Retina (tissue), 1 donor: ENCODE measurements at regions not wholly inside any gene's neighbourhood (a gene's known extent, or its start where the extent isn't known, plus 50 kb on each side); places are given as distances from the start of the nearest gene placed in this dataset.
"Not testable (repeated sequence)": the region's sequence is repeated elsewhere in the genome, so short reads cannot be mapped to it uniquely, and the experiment has no call there.

Source experiments
- DNase-seq: peaks from one replicate; pipeline ENCODE4 v3.0.0-alpha.2; 2016

DNA sequence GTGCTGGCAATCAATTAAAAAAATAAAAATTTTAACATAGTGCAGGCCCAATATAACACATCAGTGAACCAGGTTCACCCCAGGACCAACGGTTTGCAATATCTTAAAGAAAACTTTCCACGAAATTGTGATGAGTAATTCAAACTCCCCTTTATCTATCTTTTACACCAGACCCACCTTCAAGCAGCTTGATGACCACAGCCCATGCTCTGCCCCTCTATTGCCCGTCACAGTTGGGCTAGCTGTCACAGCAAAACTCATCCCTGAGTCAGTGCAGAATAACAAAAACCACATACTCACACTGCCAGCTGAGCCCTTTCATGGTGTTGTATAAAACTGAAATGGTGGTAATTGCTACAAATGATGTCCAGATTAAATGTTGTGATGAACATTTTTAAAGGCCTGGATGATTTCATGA lies 112.5 kb upstream of the CREB1 start:
- no peak for DNase-seq

DNA sequence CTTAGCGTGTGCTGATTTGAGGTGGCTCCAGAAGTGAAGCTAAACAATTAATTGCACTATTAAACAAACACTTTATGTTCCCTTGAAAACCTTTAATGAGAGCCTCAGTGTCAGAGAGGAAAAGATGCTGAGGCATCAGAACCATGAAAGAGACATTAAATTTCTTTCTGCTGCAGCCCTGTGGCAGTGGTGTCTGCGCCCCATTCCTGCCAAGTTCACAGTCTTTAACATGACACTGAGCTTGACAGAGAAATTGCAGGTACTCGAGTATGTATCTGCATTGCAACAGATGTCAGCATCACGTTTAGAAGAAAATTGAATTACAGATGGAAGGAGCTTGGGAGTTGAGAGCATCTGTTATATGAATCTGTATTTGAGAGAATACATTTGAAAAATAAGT lies 111.3 kb upstream of the CREB1 start:
- DNase-seq, result no peak

DNA sequence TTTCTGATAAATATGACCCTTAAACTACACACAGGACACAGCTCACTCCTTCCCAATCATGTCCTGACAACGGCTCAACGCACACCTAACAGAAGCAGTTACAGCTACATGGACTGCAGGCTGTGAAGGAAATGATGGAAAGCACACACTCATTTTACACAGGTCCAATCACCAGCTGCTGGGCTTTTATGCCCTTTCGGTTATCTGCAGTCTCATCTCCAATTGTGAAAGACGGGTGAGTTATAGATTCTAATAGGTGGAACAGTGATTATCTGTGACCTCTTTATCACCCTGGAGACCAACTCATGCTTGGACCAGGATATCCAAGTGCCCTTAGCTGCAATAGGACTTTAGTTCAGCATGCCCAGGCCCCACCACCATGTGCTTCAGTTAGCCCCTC lies 110.4 kb upstream of the CREB1 start:
- DNase-seq, result no peak

DNA sequence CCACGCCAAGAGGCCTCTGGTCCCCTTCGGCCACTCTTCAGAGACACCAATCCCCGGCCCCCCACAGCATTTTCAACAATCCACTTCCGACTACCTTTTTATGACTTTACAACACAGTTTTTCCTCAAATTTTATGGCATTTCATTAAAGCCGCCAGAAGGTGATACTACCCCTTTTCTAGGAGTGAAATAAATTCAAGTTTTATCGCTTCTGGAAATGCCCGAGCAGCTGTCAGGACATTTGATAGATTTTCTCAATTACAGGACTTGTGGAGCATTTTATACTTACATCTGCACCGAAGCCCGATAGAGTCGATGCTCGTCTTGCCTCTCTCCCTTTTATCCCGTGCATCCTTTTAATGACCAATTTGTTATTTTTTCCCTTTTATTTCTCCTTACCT lies 108.1 kb upstream of the CREB1 start:
- DNase-seq, result no peak

DNA sequence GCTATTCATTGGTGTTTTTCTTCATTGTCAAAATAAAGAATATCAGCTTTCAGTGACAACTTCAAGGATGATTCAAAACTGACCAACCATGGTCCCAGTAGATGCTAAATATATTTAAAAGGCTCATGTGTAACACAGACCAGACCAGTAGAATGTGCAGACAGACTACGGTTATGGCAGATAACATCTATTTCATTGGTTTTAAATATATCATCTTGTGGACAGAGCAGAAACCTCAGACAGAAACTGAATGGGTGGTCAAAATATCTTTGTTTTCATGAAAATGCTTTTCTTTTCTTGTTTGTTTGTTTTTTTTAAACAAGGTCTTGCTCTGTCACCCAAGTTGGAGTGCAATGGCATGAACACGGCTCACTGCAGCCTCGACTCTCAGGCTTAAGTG lies 107.4 kb upstream of the CREB1 start:
- no peak for DNase-seq

DNA sequence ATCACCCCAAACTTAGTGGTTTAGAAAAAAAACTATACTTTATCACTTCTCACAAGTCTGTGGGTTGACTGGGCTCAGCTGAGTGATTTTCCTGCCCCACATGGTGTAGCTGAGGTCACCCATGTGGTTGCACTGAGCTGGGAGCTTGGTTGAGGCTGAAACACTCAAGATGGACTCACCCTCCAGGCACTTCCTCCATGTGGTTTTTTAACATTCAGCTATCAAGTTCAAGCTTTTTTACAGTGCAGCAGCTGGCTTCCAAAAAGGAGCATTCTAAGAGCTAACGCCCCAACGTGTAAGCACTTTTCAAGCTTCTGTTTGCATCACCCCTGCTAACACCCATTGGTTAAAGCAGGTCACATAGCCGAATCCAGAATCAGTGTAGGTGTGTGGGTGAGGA lies 105.9 kb upstream of the CREB1 start:
- DNase-seq, result no peak

DNA sequence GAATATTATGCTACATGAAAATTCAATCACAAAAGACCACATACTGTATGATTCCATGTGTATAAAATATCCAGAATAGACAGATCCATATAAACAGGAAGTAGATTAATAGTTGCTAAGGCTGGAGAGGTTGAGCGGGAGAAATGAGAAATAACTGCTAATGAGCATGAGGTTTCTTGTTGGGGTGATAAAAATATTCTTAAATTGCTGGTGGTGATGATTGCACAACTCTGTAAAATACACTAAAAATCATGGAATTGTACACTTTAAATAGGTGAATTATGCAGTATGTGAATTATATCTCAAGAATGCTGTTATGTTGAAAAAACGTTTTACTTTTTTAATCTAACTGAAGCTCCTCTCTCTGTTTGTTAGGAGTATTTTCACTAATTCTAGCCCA lies 101.8 kb upstream of the CREB1 start:
- DNase-seq, result no peak

DNA sequence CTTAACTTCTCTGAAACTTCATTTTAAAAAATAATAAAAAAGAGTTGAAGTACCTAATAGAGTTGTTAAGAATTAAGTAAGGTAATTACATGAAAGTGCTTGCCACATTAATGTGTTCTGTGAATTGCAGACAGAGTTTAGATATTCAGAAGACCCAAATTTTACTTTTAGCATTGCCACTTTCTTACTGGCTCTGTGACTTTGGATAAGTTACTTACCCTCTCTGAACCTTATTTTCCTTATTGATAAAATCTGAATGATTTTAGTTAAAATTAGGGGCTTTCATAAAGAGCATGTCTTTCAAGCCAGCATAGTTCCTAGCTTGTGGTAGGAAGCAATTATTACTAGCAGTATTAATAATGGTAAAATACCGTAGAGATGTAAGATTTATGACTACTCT lies 101.2 kb upstream of the CREB1 start:
- DNase-seq, result no peak

DNA sequence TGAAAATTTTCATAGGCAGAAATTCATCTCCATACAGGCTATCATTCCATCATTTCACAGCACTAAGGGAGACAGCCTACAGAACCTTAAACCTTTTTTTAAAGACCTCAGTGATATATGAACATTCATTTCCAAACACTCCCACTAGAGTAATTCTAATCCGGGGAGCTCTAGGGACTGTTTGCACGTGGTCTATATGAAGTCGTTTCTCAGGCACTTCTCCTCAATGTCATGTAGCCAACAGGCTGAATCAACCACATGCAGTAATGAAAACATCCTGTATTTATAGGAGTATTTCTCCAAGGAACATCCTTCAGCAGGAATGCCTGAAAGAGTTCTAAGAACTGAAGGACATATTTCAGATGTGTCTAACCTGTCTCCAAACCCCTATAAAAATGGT lies 97.3 kb upstream of the CREB1 start:
- DNase-seq, result no peak

DNA sequence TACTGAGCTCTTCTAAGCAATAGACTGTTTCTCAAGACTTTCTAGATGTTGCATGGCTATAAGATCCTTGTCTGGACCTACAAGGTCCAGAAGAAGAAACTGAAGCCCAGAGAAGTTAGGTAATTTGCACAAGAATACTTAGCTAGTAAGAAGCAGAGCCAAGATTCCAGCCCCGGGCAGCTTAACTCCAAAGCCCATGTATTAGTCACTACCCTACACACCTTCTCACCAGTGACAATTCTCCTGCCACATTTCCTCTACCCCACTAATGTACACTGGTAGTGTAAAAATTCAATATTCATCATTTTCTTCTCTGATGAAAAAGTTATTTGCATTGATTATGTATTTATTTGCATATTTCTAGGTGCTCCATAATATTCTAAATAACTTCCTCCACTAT lies 95.5 kb upstream of the CREB1 start:
- no peak for DNase-seq

DNA sequence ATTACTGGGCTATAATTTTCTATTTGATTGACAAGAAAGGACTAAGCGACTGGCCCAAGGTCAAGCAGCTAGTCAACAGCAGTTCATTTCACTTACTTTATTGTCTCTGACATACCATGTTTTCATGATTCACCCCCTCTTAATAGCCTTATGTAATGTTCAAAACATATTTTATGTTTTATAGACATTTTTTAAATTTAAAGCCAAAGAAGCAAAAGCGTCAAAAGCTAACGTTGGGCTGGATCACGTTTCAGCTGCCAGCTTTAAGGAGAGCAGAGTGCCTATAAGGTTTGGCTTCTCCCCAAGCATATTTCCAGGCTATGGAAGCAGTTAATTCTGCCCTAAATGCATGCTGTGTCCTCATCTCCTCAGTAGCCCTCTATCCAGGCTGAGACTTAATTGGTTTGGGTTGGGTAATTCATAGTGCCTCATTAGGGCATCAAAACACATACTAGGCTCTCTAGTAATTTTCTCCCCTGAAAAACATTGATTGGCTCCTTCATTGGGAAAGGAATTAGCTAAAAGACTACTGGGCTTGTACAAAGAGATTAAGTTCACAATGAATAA lies 94.8 kb upstream of the CREB1 start:
- peak; percentile 55 for DNase-seq

DNA sequence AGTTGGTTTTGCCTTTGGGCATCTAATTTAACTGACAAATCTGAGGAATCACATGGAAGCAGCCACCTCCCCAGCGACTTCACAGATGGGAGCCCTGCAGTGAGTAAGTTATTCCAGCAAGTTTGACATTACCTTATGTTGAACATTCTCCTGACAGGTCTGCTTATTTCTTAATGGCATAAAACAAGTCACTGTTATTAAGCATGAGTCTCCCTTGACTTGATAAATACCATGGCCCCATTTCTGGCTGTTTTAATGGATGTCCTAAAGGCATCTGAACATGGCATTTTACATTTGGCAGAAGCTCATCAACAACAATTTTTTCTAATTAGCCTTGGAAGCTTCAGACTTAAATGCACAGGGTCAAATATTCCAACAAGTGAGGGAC lies 92.6 kb upstream of the CREB1 start:
- DNase-seq, result no peak

DNA sequence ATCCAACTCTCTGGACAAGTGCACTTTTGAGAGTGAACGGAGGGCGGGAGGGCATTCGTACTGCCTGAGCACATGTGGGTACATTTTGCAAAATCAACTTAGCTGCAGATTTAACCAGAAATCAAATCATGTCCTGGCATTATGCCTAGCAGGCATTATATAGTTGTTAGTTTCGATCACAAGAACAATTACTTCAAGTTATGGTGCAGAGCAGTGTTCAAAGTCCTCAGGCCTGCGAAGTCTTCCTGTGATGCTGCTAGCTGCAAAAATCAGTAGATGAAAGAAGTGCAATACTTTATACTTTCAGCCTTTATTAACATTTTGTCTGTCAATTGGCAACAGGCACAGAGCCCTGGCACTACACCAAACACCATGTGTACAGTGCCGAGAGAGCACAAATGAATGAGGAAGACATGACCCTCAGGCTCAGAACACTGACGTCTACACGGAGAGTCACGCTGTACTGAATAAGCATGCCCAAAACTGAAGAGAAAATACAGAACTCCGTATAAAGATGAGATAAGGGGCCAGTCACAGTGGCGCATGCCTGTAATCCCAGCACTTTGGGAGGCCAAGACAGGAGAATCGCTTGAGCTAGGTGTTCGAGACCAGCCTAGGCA lies 92.1 kb upstream of the CREB1 start:
- DNase-seq, result peak; percentile 17

DNA sequence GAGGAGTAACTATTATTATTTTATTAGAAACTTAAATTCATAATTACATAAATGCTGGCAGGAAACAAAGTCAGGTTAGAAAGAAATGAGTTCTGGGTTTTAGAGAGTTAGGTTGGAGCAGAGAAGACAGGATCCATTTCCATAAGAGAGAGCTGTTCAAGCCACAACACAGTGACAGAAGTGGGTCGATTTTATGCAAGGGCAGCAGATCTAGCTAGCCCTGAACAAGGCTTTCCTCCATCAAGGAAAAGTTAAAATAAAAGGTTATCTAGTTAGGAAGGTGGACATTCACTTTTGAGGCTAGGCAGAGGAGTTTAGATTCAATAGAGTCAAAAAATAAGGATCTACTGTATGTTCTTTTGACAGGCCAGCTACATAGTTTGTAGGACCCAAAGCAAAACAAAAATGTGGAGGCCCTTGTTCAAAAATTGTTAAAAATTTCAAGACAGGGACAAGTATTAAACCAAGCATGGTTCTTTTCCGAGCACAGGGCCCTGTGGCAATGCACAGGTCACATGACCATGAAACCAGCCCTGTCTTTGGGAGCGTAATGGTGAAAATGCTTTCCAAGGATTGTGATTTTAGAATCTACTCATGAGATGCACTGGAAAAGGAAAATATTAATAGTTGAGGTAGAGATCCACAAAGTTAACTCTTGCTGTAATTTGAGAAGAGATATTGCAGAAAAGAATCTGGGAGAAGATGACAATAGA lies 91.2 kb upstream of the CREB1 start:
- DNase-seq, result no peak

DNA sequence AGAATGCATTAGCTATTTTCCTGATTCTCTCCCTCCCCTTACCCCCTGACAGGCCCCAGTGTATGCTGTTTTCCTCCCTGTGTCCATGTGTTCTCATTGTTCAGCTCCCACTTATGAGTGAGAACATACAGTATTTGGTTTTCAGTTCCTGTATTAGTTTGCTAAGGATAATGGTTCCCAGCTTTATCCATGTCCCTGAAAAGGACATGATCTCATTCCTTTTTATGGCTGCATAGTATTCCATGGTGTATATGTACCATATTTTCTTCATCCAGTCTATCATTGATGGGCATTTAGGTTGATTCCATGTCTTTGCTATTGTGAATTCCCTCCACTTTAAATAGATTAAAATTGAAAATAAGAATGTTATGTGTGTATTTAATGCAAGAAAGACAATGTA lies 89.9 kb upstream of the CREB1 start:
- DNase-seq, result not testable (repeated sequence)

DNA sequence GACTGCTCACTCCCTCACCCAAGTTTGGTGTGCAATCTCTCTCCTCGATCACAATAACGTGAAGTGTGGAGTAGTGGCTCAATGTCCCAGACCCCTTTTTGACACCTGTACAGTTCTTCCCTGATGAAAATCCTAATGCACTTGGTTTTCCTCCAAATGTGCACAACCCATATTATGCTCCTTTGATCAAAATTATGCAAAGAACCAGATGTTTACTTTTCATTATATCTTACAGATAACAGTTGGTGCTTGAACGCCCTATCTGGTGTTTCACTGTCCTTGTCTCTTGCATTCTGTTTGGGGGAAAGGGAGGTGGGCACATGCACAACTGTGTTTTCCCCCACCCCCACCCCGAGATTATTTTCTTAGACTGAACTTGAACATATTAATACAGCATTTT lies 85.0 kb upstream of the CREB1 start:
- no peak for DNase-seq

DNA sequence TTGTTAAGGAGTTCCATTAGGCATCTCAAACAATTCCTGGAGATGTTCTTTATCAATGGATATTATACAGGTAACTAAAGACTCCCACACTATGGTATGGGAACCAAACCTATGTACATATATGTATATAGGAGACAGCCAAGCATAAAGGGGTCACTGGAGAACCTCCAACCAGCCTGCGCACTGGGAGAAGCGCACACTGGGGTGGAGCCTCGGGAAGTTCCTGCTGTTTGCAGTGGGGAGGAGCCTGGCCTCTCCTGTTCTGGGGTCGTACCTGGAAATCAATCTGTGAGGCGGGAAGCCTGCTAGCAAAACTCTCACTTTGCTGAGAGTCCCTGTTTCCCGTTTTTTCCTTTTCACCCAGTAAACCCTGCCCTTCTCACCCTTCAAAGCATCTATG lies 83.1 kb upstream of the CREB1 start:
- DNase-seq, result no peak

DNA sequence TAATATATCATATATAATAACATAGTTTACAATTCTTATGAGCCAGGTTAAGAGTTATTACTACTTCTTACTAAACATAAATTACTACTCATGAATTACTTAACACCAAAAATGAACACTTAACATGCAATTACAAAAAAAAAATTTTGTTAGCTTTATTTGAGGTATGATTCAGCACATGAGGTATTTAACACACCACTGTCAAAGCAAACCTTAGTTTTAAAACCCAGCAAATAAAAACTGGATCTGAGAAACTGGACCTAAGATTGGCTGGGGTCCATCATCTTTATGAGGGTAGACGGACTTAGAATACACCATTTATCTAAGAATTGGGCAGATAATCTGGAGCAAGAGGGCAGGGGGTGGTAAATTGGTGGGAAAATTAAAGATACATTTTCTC lies 81.8 kb upstream of the CREB1 start:
- DNase-seq, result no peak

DNA sequence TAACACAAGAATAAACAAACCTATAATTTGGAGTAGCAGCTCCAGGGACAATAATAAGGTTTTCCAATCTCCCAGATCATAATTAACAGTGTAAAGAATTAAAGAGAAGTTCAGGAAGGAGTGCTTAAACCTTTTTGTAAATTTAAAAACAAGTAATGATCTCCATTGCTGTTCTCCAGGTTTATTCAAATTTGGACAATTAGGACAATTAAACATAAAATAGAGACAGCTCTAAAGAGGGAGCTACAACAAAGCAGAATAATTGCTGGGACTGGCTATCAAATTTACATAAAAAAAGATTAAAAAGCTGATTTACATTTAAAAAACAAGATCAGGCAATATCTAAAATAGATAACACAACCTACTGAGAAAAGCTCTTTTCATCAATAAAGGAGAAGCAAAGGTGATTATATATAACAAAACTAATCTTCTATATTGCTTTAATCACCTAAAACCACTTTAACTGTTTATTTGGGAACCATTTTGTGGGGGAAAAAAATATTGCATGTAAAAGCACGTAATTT lies 80.1 kb upstream of the CREB1 start:
- no peak for DNase-seq

DNA sequence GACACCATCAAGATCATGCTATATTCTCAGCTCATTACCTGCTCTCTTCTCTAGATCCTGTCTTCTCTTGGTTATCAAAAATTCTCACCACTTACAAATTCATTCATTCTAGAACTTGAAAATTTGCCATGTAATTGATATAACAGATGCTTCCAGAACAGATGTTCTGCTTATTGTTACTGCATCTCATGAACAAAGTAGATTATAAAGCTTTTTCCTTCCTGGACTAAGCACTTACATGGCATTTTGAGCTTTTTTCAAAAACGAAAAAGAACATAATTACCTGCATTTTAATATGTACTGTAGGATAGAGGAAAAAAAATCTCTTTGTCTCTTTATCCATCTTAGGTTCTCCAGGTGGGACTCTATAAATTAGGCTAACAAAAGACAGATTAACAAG lies 79.6 kb upstream of the CREB1 start:
- no peak for DNase-seq

DNA sequence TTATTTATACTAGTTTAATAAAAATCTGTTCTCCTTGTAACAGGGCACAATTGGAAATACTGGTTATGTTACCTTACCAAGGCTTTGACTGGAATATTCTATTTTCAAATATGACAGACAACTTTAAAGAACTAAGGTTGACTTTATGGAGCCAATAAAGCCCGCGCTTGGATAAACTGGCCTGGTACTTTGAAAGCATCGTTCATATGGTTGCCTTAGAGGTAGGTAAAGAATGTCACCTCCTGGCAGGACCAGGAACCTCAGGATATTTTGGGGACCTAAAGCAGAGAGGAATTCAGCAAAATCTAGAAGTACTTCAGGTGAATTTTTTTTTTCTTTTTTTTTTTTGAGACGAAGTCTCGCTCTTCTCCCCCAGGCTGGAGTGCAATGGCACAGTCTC lies 71.2 kb upstream of the CREB1 start:
- no peak for DNase-seq

DNA sequence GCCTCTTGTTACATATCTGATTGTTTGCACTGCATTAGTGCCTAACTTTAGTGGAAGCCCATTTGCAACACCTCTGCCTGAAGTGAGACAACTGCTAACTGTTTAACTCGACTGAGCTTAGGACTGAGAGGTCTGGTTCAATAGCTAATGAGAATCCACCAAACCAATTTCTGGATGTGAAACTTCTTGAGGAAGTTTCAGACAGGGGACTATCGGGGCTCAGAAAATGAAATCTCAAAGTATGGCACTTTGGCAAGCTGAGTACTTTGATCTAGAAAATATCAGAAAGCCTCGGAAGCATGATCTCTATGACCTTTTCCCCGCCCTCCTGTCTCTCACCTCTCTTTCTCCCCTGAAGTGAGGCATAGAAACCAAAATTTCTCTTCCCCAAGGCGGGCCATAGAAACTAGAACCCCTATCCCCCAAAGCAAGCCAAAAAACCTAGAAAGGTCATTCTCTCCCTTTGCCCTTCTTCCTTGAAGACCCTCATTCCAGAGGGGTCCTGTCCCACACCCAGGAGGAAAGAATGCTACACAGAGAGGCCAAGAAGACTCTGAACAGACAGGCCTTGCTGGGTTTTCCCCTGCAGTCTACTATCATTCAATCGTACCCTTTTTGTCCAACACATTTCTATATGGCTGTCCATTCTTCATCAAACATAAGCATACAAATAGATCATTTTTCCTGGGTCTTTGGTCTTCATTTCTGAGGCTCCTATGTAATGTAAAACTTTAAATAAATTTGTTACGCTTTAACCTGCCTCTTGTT lies 69.6 kb upstream of the CREB1 start:
- DNase-seq, result no peak

DNA sequence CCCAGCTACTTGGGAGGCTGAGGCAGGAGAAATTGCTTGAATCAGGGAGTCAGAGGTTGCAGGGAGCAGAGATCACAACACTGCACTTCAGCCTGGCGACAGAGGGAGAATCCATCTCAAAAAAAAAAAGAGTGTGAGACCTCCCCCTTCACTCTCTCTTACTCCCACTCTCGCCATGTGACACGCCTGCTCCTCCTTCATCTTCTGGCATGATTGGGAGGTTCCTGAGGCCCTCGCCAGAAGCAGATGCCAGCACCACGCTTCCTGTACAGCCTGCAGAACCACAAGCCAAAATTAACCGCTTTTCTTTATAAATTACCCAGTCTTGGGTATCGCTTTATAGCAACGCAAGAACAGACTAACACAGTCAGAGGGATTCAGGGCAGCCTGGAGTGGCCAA lies 66.3 kb upstream of the CREB1 start:
- no peak for DNase-seq

DNA sequence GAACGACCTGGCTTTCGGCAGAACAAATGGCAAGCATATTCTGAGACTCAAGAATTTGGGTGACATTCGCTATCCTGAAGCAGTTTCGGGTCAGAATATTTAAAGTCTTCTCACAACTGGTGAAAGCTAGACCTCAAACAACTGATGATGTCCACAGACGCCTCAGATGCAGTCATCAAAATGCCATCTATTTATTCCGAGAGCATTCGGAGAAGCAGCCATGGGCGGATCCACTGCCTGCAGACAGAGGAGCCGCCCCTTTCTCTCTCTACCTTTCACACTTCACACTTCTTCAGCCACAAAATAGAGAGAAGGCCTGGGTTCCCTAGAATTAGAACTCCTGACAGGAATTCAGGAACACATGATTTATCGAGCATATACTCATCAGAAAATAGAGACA lies 65.8 kb upstream of the CREB1 start:
- no peak for DNase-seq
